ENCODE measurements at regions not wholly inside any gene's neighbourhood (a gene's known extent, or its start where the extent isn't known, plus 50 kb on each side); places are given as distances from the start of the nearest gene placed in this dataset.

DNA sequence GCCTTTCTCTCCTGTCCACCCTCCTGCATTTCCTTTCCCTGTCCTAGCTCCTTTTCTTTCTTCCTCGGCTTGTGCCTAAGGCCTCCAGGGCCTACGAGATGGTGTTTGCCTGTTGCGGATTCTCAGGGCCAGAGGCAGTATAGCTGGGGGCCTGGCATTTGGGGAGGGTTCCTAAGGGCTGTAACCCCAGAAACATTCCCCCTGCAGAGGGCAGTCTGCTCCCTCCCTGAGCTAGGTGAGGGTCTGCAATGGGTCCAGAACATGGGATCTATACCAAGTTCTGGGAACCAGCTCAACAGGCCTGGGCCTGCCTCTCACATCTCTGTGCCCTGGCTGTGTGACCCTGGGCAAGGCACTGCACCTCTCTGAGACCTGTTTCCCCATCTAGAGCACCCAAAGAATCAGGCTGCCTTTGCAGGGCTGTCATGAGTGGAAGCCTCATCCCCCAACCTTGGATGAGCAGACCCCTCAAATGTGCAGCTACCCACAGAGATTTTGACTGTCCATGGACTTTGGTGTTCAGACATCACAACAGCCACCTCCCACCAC is 97.5 kb downstream of the GLI2 start:
- TF ChIP-seq POLR2AphosphoS5 (IDR thresholded peaks at IDR 0.05) (no peak), POLR2A (IDR thresholded peaks at IDR 0.05) (no peak), EP300 (IDR thresholded peaks at IDR 0.05) (no peak)
- TF ChIP-seq, protein P1, sequence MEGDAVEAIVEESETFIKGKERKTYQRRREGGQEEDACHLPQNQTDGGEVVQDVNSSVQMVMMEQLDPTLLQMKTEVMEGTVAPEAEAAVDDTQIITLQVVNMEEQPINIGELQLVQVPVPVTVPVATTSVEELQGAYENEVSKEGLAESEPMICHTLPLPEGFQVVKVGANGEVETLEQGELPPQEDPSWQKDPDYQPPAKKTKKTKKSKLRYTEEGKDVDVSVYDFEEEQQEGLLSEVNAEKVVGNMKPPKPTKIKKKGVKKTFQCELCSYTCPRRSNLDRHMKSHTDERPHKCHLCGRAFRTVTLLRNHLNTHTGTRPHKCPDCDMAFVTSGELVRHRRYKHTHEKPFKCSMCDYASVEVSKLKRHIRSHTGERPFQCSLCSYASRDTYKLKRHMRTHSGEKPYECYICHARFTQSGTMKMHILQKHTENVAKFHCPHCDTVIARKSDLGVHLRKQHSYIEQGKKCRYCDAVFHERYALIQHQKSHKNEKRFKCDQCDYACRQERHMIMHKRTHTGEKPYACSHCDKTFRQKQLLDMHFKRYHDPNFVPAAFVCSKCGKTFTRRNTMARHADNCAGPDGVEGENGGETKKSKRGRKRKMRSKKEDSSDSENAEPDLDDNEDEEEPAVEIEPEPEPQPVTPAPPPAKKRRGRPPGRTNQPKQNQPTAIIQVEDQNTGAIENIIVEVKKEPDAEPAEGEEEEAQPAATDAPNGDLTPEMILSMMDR (IDR thresholded peaks at IDR 0.05), result no peak

Data from upper lobe of left lung (tissue), 4 donors.